ENCODE measurements at regions not wholly inside any gene's neighbourhood (a gene's known extent, or its start where the extent isn't known, plus 50 kb on each side); places are given as distances from the start of the nearest gene placed in this dataset.

DNA sequence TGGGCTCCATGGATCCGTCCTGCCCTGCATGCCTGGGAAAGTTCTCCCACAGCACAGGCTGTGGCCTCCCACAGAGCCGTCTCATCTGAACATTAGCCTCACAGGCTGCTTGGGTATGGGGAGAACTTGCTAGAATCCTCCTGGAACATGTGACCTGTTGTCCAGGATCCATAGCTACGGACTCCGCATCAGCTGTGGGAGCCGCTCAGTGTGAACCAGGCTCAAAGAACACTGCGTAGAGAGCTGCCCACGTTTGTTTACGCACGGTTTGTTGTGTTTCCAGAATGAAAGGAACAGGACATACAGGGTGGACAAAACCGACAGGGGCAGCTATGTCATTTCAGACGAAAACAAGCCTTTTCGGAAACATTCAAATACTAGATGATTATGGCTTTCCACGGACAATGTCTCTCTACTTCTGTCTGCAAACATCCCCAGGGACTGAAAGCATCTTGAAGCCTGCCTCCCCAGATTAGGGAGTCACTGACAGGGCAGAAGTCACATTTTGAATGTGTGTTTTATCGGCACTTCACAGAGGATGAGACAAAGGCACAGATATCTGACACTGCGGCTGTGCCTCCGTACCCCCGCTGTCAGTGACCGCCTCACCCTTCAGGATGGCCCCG is 390.3 kb downstream of the GADD45G start:
- TF ChIP-seq POLR2A (IDR thresholded peaks at IDR 0.05) = no peak
- TF ChIP-seq CTCF (IDR thresholded peaks at IDR 0.05) = no peak
- no peak for TF ChIP-seq POLR2AphosphoS5 (IDR thresholded peaks at IDR 0.05)
- intact Hi-C loops (cut with DNase I; ENCODE audit: low total_unique reads) = no loop called here
- Histone ChIP-seq H3K27ac (no peak overlapping the region), H3K27me3 (no peaks in the 10 kb centered on the region), H3K4me1 (peaks cover 0 to 13% of the 10 kb centered on the region in 2 donors), H3K36me3 (no peaks in the 10 kb centered on the region), H3K9me3 (no peaks in the 10 kb centered on the region), H3K4me3 (no peak overlapping the region)
- no peak for DNase-seq (ENCODE audit: low spot score in 2 of 2)

DNA sequence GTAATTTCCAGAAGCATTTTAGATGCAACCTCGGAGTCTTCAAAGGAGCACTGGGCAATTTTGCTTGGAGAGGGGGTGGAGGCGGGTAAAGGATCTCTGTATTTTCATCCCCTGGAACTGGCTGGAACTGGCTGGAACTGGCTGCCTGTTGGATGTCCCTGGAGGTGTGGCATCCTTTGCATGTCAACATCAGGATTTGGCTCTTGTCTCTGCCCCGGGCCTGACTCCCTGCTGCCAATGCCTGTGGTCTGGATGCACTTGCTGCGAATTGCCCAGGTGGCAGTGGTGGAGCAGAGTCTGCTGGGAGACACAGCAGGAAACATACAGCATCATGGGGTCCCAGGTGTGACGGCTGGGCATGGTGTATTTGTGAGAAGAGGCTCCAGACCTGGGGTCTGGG is 391.3 kb downstream of the GADD45G start:
- Histone ChIP-seq H3K27ac (peak overlapping the region in 1 of 2 donors; percentile 22), H3K9me3 (no peaks in the 10 kb centered on the region), H3K4me1 (peaks cover 0 to 22% of the 10 kb centered on the region in 2 donors), H3K36me3 (no peaks in the 10 kb centered on the region), H3K4me3 (no peak overlapping the region), H3K27me3 (no peaks in the 10 kb centered on the region)
- TF ChIP-seq CTCF (IDR thresholded peaks at IDR 0.05) (no peak), POLR2AphosphoS5 (IDR thresholded peaks at IDR 0.05) (peak in 2 of 3 donors; percentile 20 to 36)
- DNase-seq (ENCODE audit: low spot score in 2 of 2) = peak; percentile 82 to 85
- intact Hi-C loops (cut with DNase I; ENCODE audit: low total_unique reads) = no loop called here

GRCh38 chr9:89996773-89997172 is 392.0 kb downstream of the GADD45G start:
- no peaks in the 10 kb centered on the region for H3K9me3 ChIP-seq

GRCh38 chr9:89998633-89999032 is 393.8 kb downstream of the GADD45G start:
- DNase-seq (ENCODE audit: low spot score in 2 of 2) = no peak
- Histone ChIP-seq H3K27me3 (no peaks in the 10 kb centered on the region), H3K9me3 (no peaks in the 10 kb centered on the region), H3K4me3 (no peak overlapping the region), H3K36me3 (no peaks in the 10 kb centered on the region), H3K27ac (peak overlapping the region in 1 of 2 donors; percentile 78), H3K4me1 (peaks cover 0 to 40% of the 10 kb centered on the region in 2 donors)
- TF ChIP-seq POLR2A (IDR thresholded peaks at IDR 0.05) = no peak
- no peak for TF ChIP-seq CTCF (IDR thresholded peaks at IDR 0.05)
- no peak for TF ChIP-seq POLR2AphosphoS5 (IDR thresholded peaks at IDR 0.05)
- intact Hi-C loops (cut with DNase I; ENCODE audit: low total_unique reads) = no loop called here

More at GRCh38 chr9:89996773-89997172, 392.0 kb downstream of the GADD45G start:
- TF ChIP-seq CTCF (IDR thresholded peaks at IDR 0.05) (no peak), POLR2A (IDR thresholded peaks at IDR 0.05) (no peak), POLR2AphosphoS5 (IDR thresholded peaks at IDR 0.05) (no peak)
- Histone ChIP-seq H3K27me3 (no peaks in the 10 kb centered on the region), H3K4me1 (peaks cover 0 to 24% of the 10 kb centered on the region in 2 donors), H3K36me3 (no peaks in the 10 kb centered on the region), H3K4me3 (no peak overlapping the region), H3K27ac (no peak overlapping the region)
- no peak for DNase-seq (ENCODE audit: low spot score in 2 of 2)
- intact Hi-C loops (cut with DNase I; ENCODE audit: low total_unique reads) = no loop called here

GRCh38 chr9:89999176-89999533 is 394.3 kb downstream of the GADD45G start:
- no peaks in the 10 kb centered on the region for H3K9me3 ChIP-seq
- H3K4me3 ChIP-seq = peak overlapping the region in 1 of 3 donors; percentile 55
- no peak for TF ChIP-seq POLR2AphosphoS5 (IDR thresholded peaks at IDR 0.05)
- TF ChIP-seq CTCF (IDR thresholded peaks at IDR 0.05) = no peak
- TF ChIP-seq POLR2A (IDR thresholded peaks at IDR 0.05) = no peak
- peaks cover 0 to 40% of the 10 kb centered on the region in 2 donors for H3K4me1 ChIP-seq
- peak; percentile 79 to 82 for DNase-seq (ENCODE audit: low spot score in 2 of 2)
- H3K36me3 ChIP-seq = no peaks in the 10 kb centered on the region
- H3K27ac ChIP-seq = peak overlapping the region; percentile 78 to 88
- no peaks in the 10 kb centered on the region for H3K27me3 ChIP-seq
- intact Hi-C loops (cut with DNase I; ENCODE audit: low total_unique reads) = no loop called here

Measured in breast epithelium (tissue), 4 donors.